CD14-positive monocyte (primary cell): ENCODE measurements at regions not wholly inside any gene's neighbourhood (a gene's known extent, or its start where the extent isn't known, plus 50 kb on each side); places are given as distances from the start of the nearest gene placed in this dataset.

ENCODE experiments used
- DNase-seq, 3 donors: peaks; one replicate each; pipeline ENCODE4 v3.0.0-alpha.2; 2011 to 2022
- H2AFZ ChIP-seq: 2 replicates; pipeline ENCODE4 v1.6.0; 2012; ENCODE audit warnings: mild to moderate bottlenecking, low read depth, low read length, inconsistent platforms; ENCODE audit not compliant: insufficient read depth, poor library complexity, severe bottlenecking
- H3K27ac ChIP-seq, 2 donors: 1 replicate in 1 of 2; 2 replicates in 1 of 2; pipeline ENCODE4 v1.5.1; 2012 to 2013; ENCODE audit warnings: low read length in 2 of 2, control low read depth in 1 of 2, inconsistent platforms in 1 of 2, low read depth in 1 of 2, mild to moderate bottlenecking in 1 of 2
- H3K27me3 ChIP-seq, 2 donors: one replicate each; pipeline versions ENCODE4 v1.6.0 to v1.6.1; 2011 to 2013; ENCODE audit warnings: low read length in 2 of 2; ENCODE audit not compliant: control insufficient read depth in 2 of 2, insufficient read depth in 2 of 2
- H3K36me3 ChIP-seq, 2 donors: replicated peaks in 1 of 2; 1 replicate in 1 of 2; 2 replicates in 1 of 2; pipeline versions ENCODE4 v1.5.1 to v1.6.1; 2012 to 2013; ENCODE audit warnings: low read length in 2 of 2, control low read depth in 1 of 2, inconsistent platforms in 1 of 2, mild to moderate bottlenecking in 1 of 2; ENCODE audit not compliant: insufficient read depth in 2 of 2, control insufficient read depth in 1 of 2
- H3K4me1 ChIP-seq, 2 donors: 1 replicate in 1 of 2; 2 replicates in 1 of 2; pipeline versions ENCODE4 v1.5.1 to v1.6.1; 2012 to 2013; ENCODE audit warnings: low read length in 2 of 2, control low read depth in 1 of 2, inconsistent platforms in 1 of 2, mild to moderate bottlenecking in 1 of 2, moderate library complexity in 1 of 2; ENCODE audit not compliant: insufficient read depth in 2 of 2, control insufficient read depth in 1 of 2
- H3K4me2 ChIP-seq: replicated peaks from 2 replicates; pipeline ENCODE3; 2012; ENCODE audit warnings: low read length, moderate library complexity, mild to moderate bottlenecking; ENCODE audit not compliant: poor library complexity, severe bottlenecking; ENCODE audit errors: extremely low read depth
- H3K4me3 ChIP-seq, 3 experiments: fragments of 200-600 bp in 1 of 3; sonication (generic) in 1 of 3; replicated peaks in 1 of 3; 1 replicate in 2 of 3; 2 replicates in 1 of 3; pipeline ENCODE4 v1.5.1; 2011 to 2013; ENCODE audit warnings: low read length in 3 of 3, mild to moderate bottlenecking in 3 of 3, control low read depth in 2 of 3, low read depth in 2 of 3, inconsistent platforms in 1 of 3, moderate library complexity in 1 of 3
- H3K79me2 ChIP-seq: 2 replicates; pipeline ENCODE4 v1.6.0; 2012; ENCODE audit warnings: mild to moderate bottlenecking, control low read depth, inconsistent platforms, low read length, moderate library complexity; ENCODE audit not compliant: insufficient read depth
- H3K9ac ChIP-seq: 2 replicates; pipeline ENCODE4 v1.6.0; 2017; ENCODE audit warnings: low read length, mild to moderate bottlenecking; ENCODE audit not compliant: insufficient read depth, poor library complexity, severe bottlenecking
- H3K9me3 ChIP-seq, 2 donors: replicated peaks in 1 of 2; 1 replicate in 1 of 2; 2 replicates in 1 of 2; pipeline versions ENCODE4 v1.5.1 to v1.6.1; 2012 to 2013; ENCODE audit warnings: low read length in 2 of 2, control low read depth in 1 of 2; ENCODE audit not compliant: control insufficient read depth in 1 of 2, insufficient read depth in 1 of 2
- H4K20me1 ChIP-seq: 2 replicates; pipeline ENCODE4 v1.6.0; 2012; ENCODE audit warnings: mild to moderate bottlenecking, low read length, control low read depth, moderate library complexity; ENCODE audit not compliant: insufficient read depth
- H3K27ac Mint-ChIP-seq, 7 donors: one replicate each; pipeline ENCODE4 v1.8.0; 2020; ENCODE audit warnings: mild to moderate bottlenecking in 7 of 7, mixed read lengths in 7 of 7, moderate library complexity in 6 of 7, inconsistent platforms in 2 of 7
- H3K27me3 Mint-ChIP-seq, 3 donors: one replicate each; pipeline ENCODE4 v1.8.0; 2021 to 2022; ENCODE audit warnings: low read depth in 3 of 3, mild to moderate bottlenecking in 3 of 3, mixed read lengths in 3 of 3, moderate library complexity in 3 of 3, inconsistent platforms in 1 of 3
- H3K36me3 Mint-ChIP-seq, 2 donors: one replicate each; pipeline ENCODE4 v1.8.0; 2020; ENCODE audit warnings: mixed read lengths in 2 of 2, inconsistent platforms in 1 of 2, mild to moderate bottlenecking in 1 of 2
- H3K4me1 Mint-ChIP-seq: one replicate; pipeline ENCODE4 v1.8.0; 2020; ENCODE audit warnings: mild to moderate bottlenecking, mixed read lengths
- H3K4me3 Mint-ChIP-seq, 2 donors: one replicate each; pipeline ENCODE4 v1.8.0; 2020; ENCODE audit warnings: mild to moderate bottlenecking in 2 of 2, mixed read lengths in 2 of 2, moderate library complexity in 1 of 2
- H3K9me3 Mint-ChIP-seq, 7 donors: one replicate each; pipeline ENCODE4 v1.8.0; 2020 to 2022; ENCODE audit warnings: mixed read lengths in 7 of 7, mild to moderate bottlenecking in 6 of 7, moderate library complexity in 6 of 7, inconsistent platforms in 2 of 7
- CTCF ChIP-seq: fragments of 200-600 bp; IDR thresholded peaks from one replicate; pipeline ENCODE4 v1.8.0; 2022; ENCODE audit warnings: antibody characterized with exemption, mild to moderate bottlenecking
- WGBS: methylation state at CpG from one replicate; pipeline ENCODE4 v1.1.5; 2013; ENCODE audit warnings: missing lambda C conversion rate; ENCODE audit not compliant: insufficient coverage; 5-methylcytosine and 5-hydroxymethylcytosine counted together
- intact Hi-C, 2 donors: fragments of 100-400 bp; cut with micrococcal nuclease; formaldehyde crosslinking; loops; one replicate each; pipeline versions ENCODE4 v1.15.0 to v1.15.1; 2023

DNA sequence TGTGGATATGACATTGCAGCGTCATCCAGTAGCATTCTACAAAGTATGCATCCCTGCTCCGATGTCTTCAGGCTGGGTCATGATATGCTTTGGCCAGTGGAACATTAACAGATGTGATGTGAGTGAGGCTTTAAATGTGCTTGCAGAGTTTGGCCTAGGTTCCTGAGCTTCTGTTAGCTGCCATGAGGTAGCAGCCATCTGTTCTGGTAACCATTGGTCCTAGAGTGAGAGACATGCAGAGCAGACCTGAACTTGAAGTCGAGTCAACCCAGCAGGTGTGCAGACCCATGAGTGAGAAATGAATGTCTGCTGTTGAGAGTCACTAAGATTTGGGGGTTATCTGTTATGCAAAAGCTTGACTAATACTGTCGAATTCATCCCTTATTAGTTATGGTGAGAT lies 73.8 kb upstream of the NABP1 start:
- H3K9me3 ChIP-seq = no peaks in the 10 kb centered on the region
- H3K4me2 ChIP-seq = no peak overlapping the region
- no peaks in the 10 kb centered on the region for H3K79me2 ChIP-seq
- H3K36me3 ChIP-seq = no peaks in the 10 kb centered on the region
- H4K20me1 ChIP-seq = no peaks in the 10 kb centered on the region
- H2AFZ ChIP-seq = no peak overlapping the region
- no peak for TF ChIP-seq CTCF
- H3K27ac ChIP-seq = no peak overlapping the region
- Mint-ChIP-seq H3K9me3 (peaks cover 0 to 2% (median 0%) of the 10 kb centered on the region in 7 donors), H3K27me3 (peaks cover 0 to 2% (median 1%) of the 10 kb centered on the region in 3 donors), H3K4me3 (no peak overlapping the region), H3K27ac (no peak overlapping the region), H3K36me3 (no peaks in the 10 kb centered on the region), H3K4me1 (peaks cover 16% of the 10 kb centered on the region)
- no peak overlapping the region for H3K9ac ChIP-seq
- no peak for DNase-seq
- intact Hi-C loops = no loop called here
- no peaks in the 10 kb centered on the region for H3K27me3 ChIP-seq
- peaks cover 6 to 10% of the 10 kb centered on the region in 2 donors for H3K4me1 ChIP-seq
- H3K4me3 ChIP-seq = no peak overlapping the region
- 100% methylated on average over 3 of the region's 4 CpGs for WGBS

DNA sequence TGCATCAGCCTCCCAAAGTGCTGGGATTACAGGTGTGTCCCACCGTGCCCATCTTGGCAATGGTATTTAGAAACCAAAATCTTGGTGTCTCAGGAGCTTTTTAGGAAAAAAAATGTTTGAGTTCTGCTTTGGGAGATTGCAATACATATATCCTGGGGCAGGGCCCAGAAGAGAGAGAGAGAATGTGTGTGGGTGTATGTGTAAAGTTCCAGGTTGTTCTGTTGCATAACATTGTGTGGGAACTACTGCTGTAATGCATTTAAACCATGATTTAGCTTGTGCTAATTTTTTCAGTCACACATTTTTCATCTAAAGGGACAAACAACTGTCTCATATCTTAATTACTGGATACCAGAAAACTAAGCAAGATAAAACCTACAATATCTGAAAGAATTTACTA lies 70.8 kb upstream of the NABP1 start:
- Histone ChIP-seq H3K4me2 (no peak overlapping the region), H3K9me3 (no peaks in the 10 kb centered on the region), H3K27ac (no peak overlapping the region), H2AFZ (no peak overlapping the region), H3K4me3 (no peak overlapping the region), H3K27me3 (no peaks in the 10 kb centered on the region), H3K9ac (no peak overlapping the region), H3K36me3 (no peaks in the 10 kb centered on the region), H3K79me2 (no peaks in the 10 kb centered on the region), H3K4me1 (peaks cover 25 to 33% of the 10 kb centered on the region in 2 donors), H4K20me1 (no peaks in the 10 kb centered on the region)
- DNase-seq = no peak
- peaks cover 0 to 2% (median 0%) of the 10 kb centered on the region in 7 donors for H3K9me3 Mint-ChIP-seq
- WGBS = 83% methylated on average over 1 of the region's 1 CpG
- peak overlapping the region in 3 of 7 donors; percentile 26 to 60 (median 35) for H3K27ac Mint-ChIP-seq
- intact Hi-C loops = no loop called here
- H3K27me3 Mint-ChIP-seq = peaks cover 0 to 1% (median under 1%) of the 10 kb centered on the region in 3 donors
- TF ChIP-seq CTCF = no peak
- H3K36me3 Mint-ChIP-seq = no peaks in the 10 kb centered on the region
- no peak overlapping the region for H3K4me3 Mint-ChIP-seq
- peaks cover 28% of the 10 kb centered on the region for H3K4me1 Mint-ChIP-seq
